Loucy (cell line): ENCODE measurements at regions not wholly inside any gene's neighbourhood (a gene's known extent, or its start where the extent isn't known, plus 50 kb on each side); places are given as distances from the start of the nearest gene placed in this dataset.

Source experiments
- EZH2phosphoT487 ChIP-seq: fragments of 200-600 bp; IDR thresholded peaks from 2 replicates; pipeline ENCODE4 v1.6.1; 2018; ENCODE audit warnings: antibody characterized with exemption, mild to moderate bottlenecking, moderate library complexity, borderline replicate concordance
- TF ChIP-seq, protein P1 (sequence below): fragments of 200-600 bp; sonication (generic); conservative IDR thresholded peaks from 2 replicates; pipeline ENCODE4 v1.5.1; 2014; ENCODE audit warnings: mild to moderate bottlenecking, antibody characterized with exemption, low read length

DNA sequence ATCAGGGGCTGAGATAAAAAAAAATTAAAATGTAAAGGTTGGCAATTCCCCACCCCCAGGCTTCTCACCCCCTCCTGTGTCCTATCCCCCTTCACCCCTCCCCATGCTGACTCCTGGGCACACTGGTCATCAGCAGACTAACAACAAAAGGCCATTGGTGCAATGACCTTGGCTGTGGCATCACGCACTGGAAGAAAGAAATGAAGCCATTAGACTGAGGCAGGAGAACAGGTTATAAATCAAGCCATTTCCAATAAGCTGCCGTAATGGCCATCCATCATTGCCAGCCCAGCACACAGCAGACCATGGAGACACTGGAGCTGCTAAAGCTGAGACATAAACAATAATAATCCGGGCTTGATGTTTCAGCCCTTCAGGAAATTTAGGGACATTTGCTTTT is 342.4 kb upstream of the ETAA1 start:
- TF ChIP-seq, protein P1, sequence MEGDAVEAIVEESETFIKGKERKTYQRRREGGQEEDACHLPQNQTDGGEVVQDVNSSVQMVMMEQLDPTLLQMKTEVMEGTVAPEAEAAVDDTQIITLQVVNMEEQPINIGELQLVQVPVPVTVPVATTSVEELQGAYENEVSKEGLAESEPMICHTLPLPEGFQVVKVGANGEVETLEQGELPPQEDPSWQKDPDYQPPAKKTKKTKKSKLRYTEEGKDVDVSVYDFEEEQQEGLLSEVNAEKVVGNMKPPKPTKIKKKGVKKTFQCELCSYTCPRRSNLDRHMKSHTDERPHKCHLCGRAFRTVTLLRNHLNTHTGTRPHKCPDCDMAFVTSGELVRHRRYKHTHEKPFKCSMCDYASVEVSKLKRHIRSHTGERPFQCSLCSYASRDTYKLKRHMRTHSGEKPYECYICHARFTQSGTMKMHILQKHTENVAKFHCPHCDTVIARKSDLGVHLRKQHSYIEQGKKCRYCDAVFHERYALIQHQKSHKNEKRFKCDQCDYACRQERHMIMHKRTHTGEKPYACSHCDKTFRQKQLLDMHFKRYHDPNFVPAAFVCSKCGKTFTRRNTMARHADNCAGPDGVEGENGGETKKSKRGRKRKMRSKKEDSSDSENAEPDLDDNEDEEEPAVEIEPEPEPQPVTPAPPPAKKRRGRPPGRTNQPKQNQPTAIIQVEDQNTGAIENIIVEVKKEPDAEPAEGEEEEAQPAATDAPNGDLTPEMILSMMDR = no peak
- TF ChIP-seq EZH2phosphoT487 = no peak
